ENCODE measurements at regions not wholly inside any gene's neighbourhood (a gene's known extent, or its start where the extent isn't known, plus 50 kb on each side); places are given as distances from the start of the nearest gene placed in this dataset.
"Not testable (repeated sequence)": the region's sequence is repeated elsewhere in the genome, so short reads cannot be mapped to it uniquely, and the experiment has no call there.

DNA sequence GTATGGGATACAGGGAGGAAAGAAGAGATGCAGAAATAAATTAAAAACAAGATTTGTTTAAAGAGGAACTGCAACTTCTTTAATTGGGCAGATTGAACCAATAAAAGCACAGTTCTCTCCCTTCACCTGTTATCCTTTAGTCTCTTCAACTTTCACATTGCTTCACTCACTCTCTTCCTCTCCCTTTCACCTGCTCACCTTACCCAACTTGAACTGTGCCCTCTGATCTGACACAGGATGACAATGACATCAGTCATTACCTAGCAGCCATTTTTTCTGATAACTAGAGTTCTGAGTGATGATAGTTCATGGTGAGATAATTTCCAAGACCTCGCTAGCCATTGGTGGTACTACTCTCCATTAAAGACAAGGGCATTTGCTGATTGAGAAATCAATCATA lies 105.5 kb upstream of the NBPF9 start:
- not testable (repeated sequence) for TF ChIP-seq CTCF, POLR2A (IDR thresholded peaks at IDR 0.05)
